Esophagus muscularis mucosa (tissue), 4 donors: ENCODE measurements at regions not wholly inside any gene's neighbourhood (a gene's known extent, or its start where the extent isn't known, plus 50 kb on each side); places are given as distances from the start of the nearest gene placed in this dataset.

ENCODE experiments used
- DNase-seq: peaks from one replicate; pipeline ENCODE4 v3.0.0-alpha.2; 2017; ENCODE audit errors: extremely low spot score
- H3K27ac ChIP-seq, 4 donors: fragments of 200-600 bp; sonication (generic); replicated peaks in 1 of 4; 1 replicate in 3 of 4; 2 replicates in 1 of 4; pipeline ENCODE4 v1.5.1; 2016 to 2019; ENCODE audit warnings: mild to moderate bottlenecking in 1 of 4
- H3K27me3 ChIP-seq, 4 donors: fragments of 200-600 bp; sonication (generic); one replicate each; pipeline versions ENCODE4 v1.5.1 to v1.6.0; 2016 to 2019
- H3K36me3 ChIP-seq, 4 donors: fragments of 200-600 bp; sonication (generic); one replicate each; pipeline ENCODE4 v1.5.1; 2016 to 2019
- H3K4me1 ChIP-seq, 4 donors: fragments of 200-600 bp; sonication (generic); one replicate each; pipeline ENCODE4 v1.5.1; 2016 to 2019
- H3K4me3 ChIP-seq, 4 donors: fragments of 200-600 bp; sonication (generic); 1 replicate in 2 of 4; 2 replicates in 2 of 4; pipeline ENCODE4 v1.5.1; 2016 to 2019; ENCODE audit warnings: mild to moderate bottlenecking in 4 of 4, moderate library complexity in 1 of 4
- H3K9me3 ChIP-seq, 4 donors: fragments of 200-600 bp; sonication (generic); 1 replicate in 3 of 4; 2 replicates in 1 of 4; pipeline ENCODE4 v1.5.1; 2016 to 2019
- CTCF ChIP-seq, 3 experiments: fragments of 200-600 bp in 2 of 3; fragments of 450-650 bp in 1 of 3; sonication (generic) in 2 of 3; IDR thresholded peaks; one replicate each; pipeline ENCODE4 v1.5.1; 2017 to 2019; ENCODE audit warnings: antibody characterized with exemption in 3 of 3, mild to moderate bottlenecking in 2 of 3, moderate library complexity in 1 of 3
- EP300 ChIP-seq: sonication (generic); formaldehyde crosslinking; IDR thresholded peaks from one replicate; pipeline ENCODE4 v1.6.1; 2017; ENCODE audit warnings: antibody characterized with exemption
- POLR2A ChIP-seq: fragments of 450-650 bp; IDR thresholded peaks from one replicate; pipeline ENCODE4 v1.6.1; 2017; ENCODE audit warnings: antibody characterized with exemption, moderate library complexity, mild to moderate bottlenecking, low read depth
- POLR2AphosphoS5 ChIP-seq, 2 donors: sonication (generic); formaldehyde crosslinking; IDR thresholded peaks; one replicate each; pipeline ENCODE4 v1.6.1; 2017; ENCODE audit warnings: antibody characterized with exemption in 2 of 2
- WGBS: methylation state at CpG from one replicate; pipeline ENCODE4 v1.1.5; 2018; 5-methylcytosine and 5-hydroxymethylcytosine counted together
- intact Hi-C: fragments of 100-400 bp; cut with DNase I; formaldehyde crosslinking; loops from one replicate; pipeline ENCODE4 v1.15.1; 2023

- intact Hi-C loops = no loop called here
- H3K27me3 ChIP-seq = no peaks in the 10 kb centered on the region
These were observed 314.1 kb upstream of the LRIG3 start for GRCh38 chr12:59234391-59234790.

GRCh38 chr12:59230334-59230733 lies 310.0 kb upstream of the LRIG3 start:
- intact Hi-C loops = no loop called here
- no peaks in the 10 kb centered on the region for H3K27me3 ChIP-seq
- H3K4me1 ChIP-seq = no peaks in the 10 kb centered on the region
- no peaks in the 10 kb centered on the region for H3K9me3 ChIP-seq
- H3K27ac ChIP-seq = no peak overlapping the region
- no peaks in the 10 kb centered on the region for H3K36me3 ChIP-seq
- TF ChIP-seq CTCF (IDR thresholded peaks at IDR 0.05) (no peak), EP300 (no peak), POLR2A (no peak), POLR2AphosphoS5 (IDR thresholded peaks at IDR 0.05) (no peak)
- no peak overlapping the region for H3K4me3 ChIP-seq
- DNase-seq = no peak

More at GRCh38 chr12:59234391-59234790, 314.1 kb upstream of the LRIG3 start:
- 85% methylated on average over 10 of the region's 10 CpGs for WGBS
- no peaks in the 10 kb centered on the region for H3K36me3 ChIP-seq
- H3K9me3 ChIP-seq = no peaks in the 10 kb centered on the region
- H3K27ac ChIP-seq = no peak overlapping the region
- H3K4me3 ChIP-seq = no peak overlapping the region
- no peaks in the 10 kb centered on the region for H3K4me1 ChIP-seq
- no peak for DNase-seq
- no peak for TF ChIP-seq POLR2A
- TF ChIP-seq CTCF (IDR thresholded peaks at IDR 0.05) = no peak
- TF ChIP-seq EP300 = no peak
- TF ChIP-seq POLR2AphosphoS5 (IDR thresholded peaks at IDR 0.05) = no peak

GRCh38 chr12:59219148-59219547 lies 298.8 kb upstream of the LRIG3 start:
- Histone ChIP-seq H3K4me3 (no peak overlapping the region), H3K4me1 (no peaks in the 10 kb centered on the region), H3K27ac (no peak overlapping the region), H3K9me3 (no peaks in the 10 kb centered on the region), H3K36me3 (no peaks in the 10 kb centered on the region), H3K27me3 (no peaks in the 10 kb centered on the region)
- TF ChIP-seq EP300 (no peak), CTCF (IDR thresholded peaks at IDR 0.05) (no peak), POLR2AphosphoS5 (IDR thresholded peaks at IDR 0.05) (no peak), POLR2A (no peak)
- DNase-seq = no peak
- 86% methylated on average over 1 of the region's 1 CpG for WGBS
- intact Hi-C loops = no loop called here

- Histone ChIP-seq H3K27ac (no peak overlapping the region), H3K4me1 (no peaks in the 10 kb centered on the region), H3K36me3 (no peaks in the 10 kb centered on the region), H3K4me3 (no peak overlapping the region), H3K9me3 (no peaks in the 10 kb centered on the region), H3K27me3 (no peaks in the 10 kb centered on the region)
- intact Hi-C loops = no loop called here
- 91% methylated on average over 1 of the region's 1 CpG for WGBS
- TF ChIP-seq CTCF (IDR thresholded peaks at IDR 0.05) (no peak), POLR2AphosphoS5 (IDR thresholded peaks at IDR 0.05) (no peak), EP300 (no peak), POLR2A (no peak)
- no peak for DNase-seq
These were observed 276.7 kb upstream of the LRIG3 start for GRCh38 chr12:59196989-59197388.

- H3K27ac ChIP-seq = no peak overlapping the region
- H3K27me3 ChIP-seq = no peaks in the 10 kb centered on the region
- no peaks in the 10 kb centered on the region for H3K9me3 ChIP-seq
- no peaks in the 10 kb centered on the region for H3K4me1 ChIP-seq
- TF ChIP-seq EP300 (no peak), POLR2AphosphoS5 (IDR thresholded peaks at IDR 0.05) (no peak), CTCF (IDR thresholded peaks at IDR 0.05) (no peak), POLR2A (no peak)
- no peak for DNase-seq
- no peak overlapping the region for H3K4me3 ChIP-seq
- WGBS = 65% methylated on average over 2 of the region's 2 CpGs
- intact Hi-C loops = no loop called here
- no peaks in the 10 kb centered on the region for H3K36me3 ChIP-seq
These were observed 274.5 kb upstream of the LRIG3 start for GRCh38 chr12:59194794-59195193.
